Sigmoid colon (tissue), 6 donors: ENCODE measurements at regions not wholly inside any gene's neighbourhood (a gene's known extent, or its start where the extent isn't known, plus 50 kb on each side); places are given as distances from the start of the nearest gene placed in this dataset.
"Not testable (repeated sequence)": the region's sequence is repeated elsewhere in the genome, so short reads cannot be mapped to it uniquely, and the experiment has no call there.

Experiments
- DNase-seq: peaks from one replicate; pipeline ENCODE4 v3.0.0-alpha.2; 2019
- H3K27ac ChIP-seq, 4 donors: fragments of 200-600 bp; sonication (generic); one replicate each; pipeline ENCODE4 v1.5.1; 2016 to 2019; ENCODE audit warnings: mild to moderate bottlenecking in 1 of 4
- H3K27me3 ChIP-seq, 3 donors: fragments of 200-600 bp; sonication (generic); one replicate each; pipeline ENCODE4 v1.5.1; 2019; ENCODE audit warnings: mild to moderate bottlenecking in 1 of 3
- H3K36me3 ChIP-seq, 4 donors: fragments of 200-600 bp; sonication (generic); one replicate each; pipeline ENCODE4 v1.5.1; 2016 to 2019
- H3K4me1 ChIP-seq, 4 donors: fragments of 200-600 bp; sonication (generic); one replicate each; pipeline ENCODE4 v1.5.1; 2017 to 2019
- H3K4me3 ChIP-seq, 4 donors: fragments of 200-600 bp; sonication (generic); one replicate each; pipeline ENCODE4 v1.5.1; 2017 to 2019; ENCODE audit warnings: mild to moderate bottlenecking in 2 of 4, moderate library complexity in 1 of 4
- H3K9me3 ChIP-seq, 4 donors: fragments of 200-600 bp in 3 of 4; sonication (generic) in 3 of 4; one replicate each; pipeline versions ENCODE4 v1.5.1 to v1.6.1; 2013 to 2019
- EP300 ChIP-seq, 4 donors: sonication (generic); formaldehyde crosslinking; IDR thresholded peaks; one replicate each; pipeline ENCODE4 v1.6.1; 2017; ENCODE audit warnings: antibody characterized with exemption in 4 of 4
- POLR2A ChIP-seq, 2 donors: fragments of 450-650 bp; IDR thresholded peaks; one replicate each; pipeline ENCODE4 v1.6.1; 2016; ENCODE audit warnings: antibody characterized with exemption in 2 of 2, mild to moderate bottlenecking in 2 of 2, moderate library complexity in 2 of 2
- POLR2AphosphoS5 ChIP-seq, 4 donors: sonication (generic); formaldehyde crosslinking; IDR thresholded peaks; one replicate each; pipeline ENCODE4 v1.6.1; 2017; ENCODE audit warnings: antibody characterized with exemption in 4 of 4
- WGBS, 2 donors: extraction: QIAGEN DNeasy Blood & Tissue Kit; methylation state at CpG; one replicate each; pipeline ENCODE4 v1.1.7; 2013; 5-methylcytosine and 5-hydroxymethylcytosine counted together
- intact Hi-C: fragments of 100-400 bp; cut with DNase I; formaldehyde crosslinking; loops from one replicate; pipeline ENCODE4 v1.15.1; 2023
- TF ChIP-seq, protein P1 (sequence below), 4 experiments: fragments of 450-650 bp in 3 of 4; fragments of 200-600 bp in 1 of 4; IDR thresholded peaks; one replicate each; pipeline ENCODE4 v1.5.1; 2016 to 2019; ENCODE audit warnings: antibody characterized with exemption in 4 of 4, mild to moderate bottlenecking in 3 of 4, moderate library complexity in 2 of 4
- donor health status: healthy with polysubstance abuse.
- donor health status: healthy.

DNA sequence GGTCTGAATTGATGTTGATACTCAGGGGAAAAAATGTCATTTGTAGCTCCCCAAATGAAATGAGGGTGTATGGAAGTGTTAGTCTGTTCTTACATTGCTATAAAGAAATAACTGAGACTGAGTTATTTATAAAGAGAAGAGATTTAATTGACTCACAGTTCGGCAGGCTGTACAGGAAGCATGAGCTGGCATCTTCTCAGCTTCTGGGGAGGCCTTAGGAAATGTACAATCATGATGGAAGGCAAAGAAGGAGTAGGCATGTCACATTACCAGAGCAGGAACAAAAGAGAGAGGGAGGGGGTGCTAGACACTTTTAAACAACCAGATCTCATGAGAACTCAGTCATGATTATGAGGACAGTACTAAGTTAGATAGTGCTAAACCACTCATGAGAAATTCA lies 1199.9 kb upstream of the DIAPH2 start:
- Histone ChIP-seq H3K9me3 (no peaks in the 10 kb centered on the region), H3K36me3 (no peaks in the 10 kb centered on the region), H3K27ac (no peak overlapping the region), H3K27me3 (no peaks in the 10 kb centered on the region), H3K4me1 (no peaks in the 10 kb centered on the region), H3K4me3 (no peak overlapping the region)
- DNase-seq: no peak
- TF ChIP-seq POLR2A (IDR thresholded peaks at IDR 0.05): no peak
- TF ChIP-seq EP300 (IDR thresholded peaks at IDR 0.05): no peak
- TF ChIP-seq POLR2AphosphoS5 (IDR thresholded peaks at IDR 0.05): no peak
- TF ChIP-seq, protein P1, sequence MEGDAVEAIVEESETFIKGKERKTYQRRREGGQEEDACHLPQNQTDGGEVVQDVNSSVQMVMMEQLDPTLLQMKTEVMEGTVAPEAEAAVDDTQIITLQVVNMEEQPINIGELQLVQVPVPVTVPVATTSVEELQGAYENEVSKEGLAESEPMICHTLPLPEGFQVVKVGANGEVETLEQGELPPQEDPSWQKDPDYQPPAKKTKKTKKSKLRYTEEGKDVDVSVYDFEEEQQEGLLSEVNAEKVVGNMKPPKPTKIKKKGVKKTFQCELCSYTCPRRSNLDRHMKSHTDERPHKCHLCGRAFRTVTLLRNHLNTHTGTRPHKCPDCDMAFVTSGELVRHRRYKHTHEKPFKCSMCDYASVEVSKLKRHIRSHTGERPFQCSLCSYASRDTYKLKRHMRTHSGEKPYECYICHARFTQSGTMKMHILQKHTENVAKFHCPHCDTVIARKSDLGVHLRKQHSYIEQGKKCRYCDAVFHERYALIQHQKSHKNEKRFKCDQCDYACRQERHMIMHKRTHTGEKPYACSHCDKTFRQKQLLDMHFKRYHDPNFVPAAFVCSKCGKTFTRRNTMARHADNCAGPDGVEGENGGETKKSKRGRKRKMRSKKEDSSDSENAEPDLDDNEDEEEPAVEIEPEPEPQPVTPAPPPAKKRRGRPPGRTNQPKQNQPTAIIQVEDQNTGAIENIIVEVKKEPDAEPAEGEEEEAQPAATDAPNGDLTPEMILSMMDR (IDR thresholded peaks at IDR 0.05): no peak
- 39 to 72% methylated on average over 1 of the region's 1 CpG for WGBS, 2 donors
- intact Hi-C loops: no loop called here

- Histone ChIP-seq H3K27me3 (no peaks in the 10 kb centered on the region), H3K27ac (no peak overlapping the region), H3K36me3 (no peaks in the 10 kb centered on the region), H3K4me3 (no peak overlapping the region), H3K9me3 (no peaks in the 10 kb centered on the region), H3K4me1 (no peaks in the 10 kb centered on the region)
- intact Hi-C loops: no loop called here
- TF ChIP-seq, protein P1 (IDR thresholded peaks at IDR 0.05): no peak
- no peak for TF ChIP-seq POLR2AphosphoS5 (IDR thresholded peaks at IDR 0.05)
- TF ChIP-seq POLR2A (IDR thresholded peaks at IDR 0.05): no peak
- TF ChIP-seq EP300 (IDR thresholded peaks at IDR 0.05): no peak
- DNase-seq: no peak
These were observed 1178.9 kb upstream of the DIAPH2 start for GRCh38 chrX:95505721-95506120.

GRCh38 chrX:95509474-95509873 lies 1175.2 kb upstream of the DIAPH2 start:
- Histone ChIP-seq H3K9me3 (no peaks in the 10 kb centered on the region), H3K4me1 (no peaks in the 10 kb centered on the region), H3K27me3 (no peaks in the 10 kb centered on the region), H3K27ac (no peak overlapping the region), H3K36me3 (no peaks in the 10 kb centered on the region), H3K4me3 (no peak overlapping the region)
- no peak for DNase-seq
- TF ChIP-seq, protein P1 (IDR thresholded peaks at IDR 0.05): no peak
- TF ChIP-seq EP300 (IDR thresholded peaks at IDR 0.05) (no peak), POLR2AphosphoS5 (IDR thresholded peaks at IDR 0.05) (no peak), POLR2A (IDR thresholded peaks at IDR 0.05) (no peak)
- intact Hi-C loops: no loop called here
- WGBS, 2 donors: 81% methylated on average over 2 of the region's 2 CpGs

DNA sequence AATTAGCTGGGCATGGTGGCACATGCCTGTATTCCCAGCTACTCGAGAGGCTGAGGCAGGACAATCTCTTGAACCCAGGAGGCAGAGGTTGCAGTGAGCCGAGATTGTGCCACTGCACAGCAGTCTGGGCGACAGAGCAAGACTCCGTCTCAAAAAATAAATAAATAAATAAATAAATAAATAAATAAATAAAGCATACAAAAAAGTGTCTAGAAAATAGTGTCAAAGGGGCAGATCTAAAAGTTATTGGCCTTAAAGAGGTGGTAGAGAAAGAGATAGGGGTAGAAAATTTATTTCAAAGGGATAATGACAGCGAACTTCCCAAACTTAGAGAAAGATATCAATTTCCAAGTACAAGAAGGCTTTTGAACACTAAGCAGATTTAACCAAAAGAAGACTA lies 1160.6 kb upstream of the DIAPH2 start:
- H3K9me3 ChIP-seq, H3K36me3 ChIP-seq, H3K4me1 ChIP-seq, intact Hi-C loops, DNase-seq, H3K4me3 ChIP-seq, H3K27ac ChIP-seq, H3K27me3 ChIP-seq: not testable (repeated sequence)
- 89 to 92% methylated on average over 5 of the region's 5 CpGs for WGBS, 2 donors

GRCh38 chrX:95536111-95536510 lies 1148.5 kb upstream of the DIAPH2 start:
- Histone ChIP-seq H3K9me3 (no peaks in the 10 kb centered on the region), H3K4me1 (no peaks in the 10 kb centered on the region), H3K36me3 (no peaks in the 10 kb centered on the region), H3K27me3 (no peaks in the 10 kb centered on the region), H3K4me3 (no peak overlapping the region), H3K27ac (no peak overlapping the region)
- WGBS, 2 donors: 90 to 97% methylated on average over 1 of the region's 1 CpG
- TF ChIP-seq POLR2A (IDR thresholded peaks at IDR 0.05) (no peak), EP300 (IDR thresholded peaks at IDR 0.05) (no peak), POLR2AphosphoS5 (IDR thresholded peaks at IDR 0.05) (no peak)
- TF ChIP-seq, protein P1 (IDR thresholded peaks at IDR 0.05): no peak
- DNase-seq: no peak
- intact Hi-C loops: no loop called here
